ENCODE measurements at regions not wholly inside any gene's neighbourhood (a gene's known extent, or its start where the extent isn't known, plus 50 kb on each side); places are given as distances from the start of the nearest gene placed in this dataset.
"Not testable (repeated sequence)": the region's sequence is repeated elsewhere in the genome, so short reads cannot be mapped to it uniquely, and the experiment has no call there.

DNA sequence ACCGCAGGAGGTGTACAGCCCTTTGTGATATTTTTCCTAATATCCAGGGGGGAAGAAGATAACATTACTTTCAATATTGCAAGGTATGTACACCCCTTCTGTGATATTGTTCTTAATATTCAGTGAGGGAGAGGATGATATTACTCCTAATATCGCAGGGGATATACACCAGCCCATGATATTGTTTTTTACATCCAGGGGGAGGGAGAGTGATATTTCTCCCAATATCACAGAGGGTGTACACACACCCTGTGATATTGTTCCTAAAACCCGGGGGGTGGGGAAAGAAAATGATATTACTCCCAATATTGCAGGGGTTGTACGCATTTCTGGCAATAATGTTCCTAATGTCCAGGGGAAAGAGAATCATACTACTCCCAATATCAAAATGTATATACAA is 58.0 kb upstream of the SLC25A48 start:
- ChIA-PET POLR2A (no interaction called here), CTCF (no interaction called here)

DNA sequence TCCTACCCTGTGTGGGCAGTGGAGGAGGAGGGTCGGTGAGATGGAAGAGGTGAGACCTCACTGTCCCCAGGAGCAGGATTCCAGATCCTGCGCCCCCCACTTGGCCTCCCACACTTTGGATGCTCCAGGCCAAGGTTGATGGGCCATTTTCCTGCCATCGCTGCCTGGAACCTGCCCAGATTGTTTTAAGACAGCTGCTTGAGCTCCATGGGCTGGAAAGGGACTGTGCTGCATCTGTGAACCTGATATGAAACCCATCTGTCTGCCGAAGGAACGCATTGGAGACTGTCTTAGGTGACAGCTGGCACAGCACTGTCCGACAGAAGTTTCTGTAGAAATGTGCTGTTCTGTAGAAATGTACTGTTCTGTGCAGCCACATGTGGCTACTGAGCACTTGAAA is 72.7 kb upstream of the SLC25A48 start:
- CTCF ChIA-PET, result no interaction called here
- POLR2A ChIA-PET, result no interaction called here

DNA sequence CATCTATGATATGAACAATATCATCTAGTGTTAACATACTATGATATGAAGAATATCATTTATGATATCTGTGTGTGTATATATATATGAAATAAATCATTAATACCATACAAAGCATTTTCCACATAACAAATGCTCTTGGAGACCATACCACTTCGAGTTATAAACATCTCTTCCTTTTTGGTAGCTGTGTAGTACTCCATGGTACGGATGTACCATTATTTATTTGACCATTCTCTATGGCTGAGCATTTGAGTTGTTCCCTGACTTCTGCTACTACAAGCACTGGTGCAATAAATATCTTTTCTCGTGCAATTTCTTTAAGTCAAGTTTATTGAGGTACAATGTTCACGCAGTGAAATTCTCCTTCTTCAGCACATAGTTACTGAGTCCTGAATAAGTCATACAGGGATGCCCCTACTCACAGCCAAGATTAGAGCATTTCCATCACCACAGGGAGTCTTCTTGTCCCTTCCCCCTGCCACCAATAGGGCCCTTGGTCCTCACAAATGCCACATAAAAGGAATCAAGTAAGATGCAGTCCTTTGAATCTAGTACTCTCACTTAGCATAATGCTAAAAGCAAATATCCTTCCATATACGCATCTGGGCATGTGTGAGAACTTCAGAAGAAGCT is 75.2 kb upstream of the SLC25A48 start:
- POLR2A ChIA-PET, result no interaction called here
- CTCF ChIA-PET, result no interaction called here

DNA sequence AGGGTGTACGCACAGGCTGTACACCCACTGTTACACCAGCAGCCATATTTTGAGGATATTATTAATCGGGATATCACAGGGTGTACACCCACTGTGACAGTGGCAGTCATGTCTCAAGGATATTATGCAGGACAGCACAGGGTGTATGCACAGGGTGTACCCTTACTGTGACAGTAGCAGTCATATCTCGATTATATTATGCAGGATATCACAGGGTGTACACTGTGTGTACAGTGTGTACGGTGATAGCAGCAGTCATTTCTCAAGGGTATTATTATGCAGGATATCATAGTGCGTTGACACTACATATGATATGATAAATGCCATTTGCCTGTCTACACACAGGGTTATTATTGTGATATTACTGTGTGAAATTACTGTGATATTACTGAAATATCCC is 80.5 kb upstream of the SLC25A48 start:
- ChIA-PET CTCF (no interaction called here), POLR2A (no interaction called here)

GRCh38 chr5:135750506-135750905 is 84.0 kb upstream of the SLC25A48 start:
- POLR2A ChIA-PET, result no interaction called here
- CTCF ChIA-PET, result no interaction called here

DNA sequence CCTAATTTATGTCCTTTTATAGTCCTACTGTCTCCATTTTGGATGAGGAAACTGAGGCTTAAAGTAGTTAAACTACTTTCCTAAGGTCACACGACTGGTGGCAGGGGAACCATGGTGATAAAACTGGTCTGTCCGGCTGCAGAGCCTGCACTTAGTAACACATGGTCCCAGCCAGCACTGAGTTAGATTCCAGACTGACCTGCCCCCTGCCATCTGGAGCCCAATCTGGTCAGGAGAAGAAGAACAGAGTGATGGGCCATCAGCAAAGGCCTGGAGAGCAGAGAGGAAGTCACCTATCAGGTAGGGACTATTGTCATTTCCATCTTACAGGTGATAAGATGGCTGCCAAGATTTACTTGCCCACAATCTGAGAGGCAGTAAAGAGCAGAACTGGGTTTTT is 86.6 kb upstream of the SLC25A48 start:
- ChIA-PET CTCF (no interaction called here), POLR2A (no interaction called here)

GRCh38 chr5:135745897-135746500 is 88.5 kb upstream of the SLC25A48 start:
- ChIA-PET CTCF (no interaction called here), POLR2A (no interaction called here)

DNA sequence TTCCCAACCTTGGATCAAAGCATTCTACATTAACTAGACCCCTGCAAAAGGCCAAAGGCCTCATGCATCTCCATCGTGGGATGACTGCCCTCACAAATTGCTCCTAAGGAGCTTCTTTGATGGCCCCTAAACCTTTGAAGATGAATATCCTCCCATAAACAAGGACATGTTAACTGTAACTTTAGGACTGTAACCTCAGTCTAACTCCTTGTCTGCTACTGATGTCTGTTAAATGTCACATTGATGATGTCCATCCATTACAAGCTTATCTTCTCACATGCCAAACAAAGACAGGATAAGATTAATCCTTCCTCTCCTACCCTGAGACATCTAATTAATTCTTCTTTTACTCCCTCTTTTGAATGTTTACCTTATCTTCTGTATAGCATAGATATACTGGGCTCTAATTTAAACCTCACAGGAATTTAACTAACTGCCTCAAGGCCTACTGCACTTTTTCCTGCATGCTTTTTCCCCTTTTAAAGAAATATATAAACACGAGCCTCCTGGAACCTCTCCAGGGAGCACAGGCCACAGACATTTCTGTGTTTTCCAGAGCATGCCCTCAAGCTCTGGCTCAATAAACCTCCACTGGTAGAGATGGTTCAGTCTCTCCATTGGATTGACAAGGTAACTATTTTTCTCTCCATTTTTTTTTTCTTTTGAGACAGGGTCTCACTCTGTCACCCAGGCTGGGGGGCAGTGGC is 90.6 kb upstream of the SLC25A48 start:
- CTCF ChIA-PET, result no interaction called here
- POLR2A ChIA-PET, result no interaction called here

- POLR2A ChIA-PET, result no interaction called here
- CTCF ChIA-PET, result no interaction called here
These were observed 91.3 kb upstream of the SLC25A48 start for GRCh38 chr5:135743181-135743580.

GRCh38 chr5:135742240-135742639 is 92.2 kb upstream of the SLC25A48 start:
- POLR2A ChIA-PET, CTCF ChIA-PET: not testable (repeated sequence)

GRCh38 chr5:135741040-135741439 is 93.4 kb upstream of the SLC25A48 start:
- CTCF ChIA-PET, result interaction anchor here (0.9 kb wide), 1 partner anchor 12 kb away, joined by 3 read pairs; no protein-coding TSS in a partner anchor
- POLR2A ChIA-PET, result no interaction called here

GRCh38 chr5:135740475-135740874 is 94.0 kb upstream of the SLC25A48 start:
- CTCF ChIA-PET, result interaction anchor here (0.9 kb wide), 1 partner anchor 12 kb away, joined by 3 read pairs; no protein-coding TSS in a partner anchor
- POLR2A ChIA-PET, result no interaction called here

GRCh38 chr5:135739383-135739981 is 95.0 kb upstream of the SLC25A48 start:
- POLR2A ChIA-PET, result no interaction called here
- CTCF ChIA-PET, result no interaction called here

DNA sequence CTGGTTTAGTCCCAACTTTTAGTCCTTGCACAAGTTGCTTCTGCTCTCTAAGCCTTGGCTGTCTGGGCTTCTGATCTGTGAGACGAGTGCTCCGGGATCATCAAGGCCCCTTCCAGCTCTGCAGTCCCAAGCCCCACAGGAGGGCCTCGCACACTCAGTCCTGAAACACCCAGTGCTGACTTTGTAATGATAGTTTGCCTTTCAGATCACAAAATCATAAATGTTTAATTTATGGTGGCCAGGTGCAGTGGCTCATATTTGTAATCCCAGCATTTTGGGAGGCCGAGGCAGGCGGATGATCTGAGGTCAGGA is 95.9 kb upstream of the SLC25A48 start:
- ChIA-PET POLR2A (no interaction called here), CTCF (no interaction called here)

DNA sequence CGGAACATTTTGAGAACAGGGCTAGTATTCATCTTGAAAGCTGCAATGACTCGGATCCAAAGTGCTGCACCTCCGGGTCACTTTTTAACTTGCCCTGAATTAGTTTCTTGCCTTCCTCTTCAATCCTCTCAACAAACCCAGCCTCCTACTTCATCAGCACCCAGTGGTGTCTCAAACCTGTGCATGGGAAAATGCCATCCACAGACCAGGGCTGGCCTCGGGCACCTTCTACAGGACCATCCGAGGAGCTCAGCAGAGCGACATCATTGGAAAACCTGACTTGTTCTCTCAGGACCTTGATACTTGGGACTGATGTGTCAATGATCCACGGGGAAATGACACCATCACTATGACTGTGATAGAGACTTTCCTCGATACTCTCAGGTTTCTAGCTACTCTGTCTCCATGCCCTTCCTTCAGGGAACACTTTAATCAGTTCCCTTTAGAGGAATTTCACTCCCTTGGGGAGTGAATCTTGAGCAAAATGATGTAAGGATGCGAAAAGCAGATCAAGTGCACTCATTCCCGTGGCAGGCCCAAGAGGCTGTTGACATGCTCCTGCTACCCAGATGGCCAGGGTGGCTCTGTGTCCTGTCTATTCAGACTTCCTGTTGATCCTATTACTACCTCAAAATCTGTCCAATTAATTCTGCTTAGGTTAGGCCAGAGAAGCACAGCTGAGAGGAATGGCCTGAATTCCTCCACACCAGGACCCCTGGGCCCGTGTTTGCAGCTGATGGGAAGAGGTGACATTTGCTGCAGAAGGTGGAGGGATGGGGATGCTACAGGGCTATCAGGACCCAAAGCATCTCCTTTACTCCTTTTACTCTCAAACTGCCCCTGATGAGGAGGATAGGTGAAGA is 96.5 kb upstream of the SLC25A48 start:
- CTCF ChIA-PET, result no interaction called here

DNA sequence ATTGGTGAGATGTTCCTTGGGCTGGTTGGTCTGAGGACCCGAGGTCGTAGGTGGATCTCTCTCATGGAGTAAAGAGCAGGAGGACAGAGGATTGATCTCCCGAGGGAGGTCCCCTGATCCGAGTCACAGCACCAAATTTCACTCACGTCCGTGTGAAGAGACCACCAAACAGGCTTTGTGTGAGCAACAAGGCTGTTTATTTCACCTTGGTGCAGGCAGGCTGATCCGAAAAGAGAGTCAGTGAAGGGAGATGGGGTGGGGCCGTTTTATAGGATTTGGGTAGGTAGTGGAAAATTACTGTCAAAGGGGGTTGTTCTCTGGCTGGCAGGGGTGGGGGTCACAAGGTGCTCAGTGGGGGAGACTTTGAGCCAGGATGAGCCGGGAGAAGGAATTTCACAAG is 97.5 kb upstream of the SLC25A48 start:
- CTCF ChIA-PET, POLR2A ChIA-PET: not testable (repeated sequence)

More for the DNA sequence above, 96.5 kb upstream of the SLC25A48 start:
- POLR2A ChIA-PET, result no interaction called here

- ChIA-PET POLR2A (no interaction called here), CTCF (no interaction called here)
These were observed 98.6 kb upstream of the SLC25A48 start for GRCh38 chr5:135735831-135736230.

DNA sequence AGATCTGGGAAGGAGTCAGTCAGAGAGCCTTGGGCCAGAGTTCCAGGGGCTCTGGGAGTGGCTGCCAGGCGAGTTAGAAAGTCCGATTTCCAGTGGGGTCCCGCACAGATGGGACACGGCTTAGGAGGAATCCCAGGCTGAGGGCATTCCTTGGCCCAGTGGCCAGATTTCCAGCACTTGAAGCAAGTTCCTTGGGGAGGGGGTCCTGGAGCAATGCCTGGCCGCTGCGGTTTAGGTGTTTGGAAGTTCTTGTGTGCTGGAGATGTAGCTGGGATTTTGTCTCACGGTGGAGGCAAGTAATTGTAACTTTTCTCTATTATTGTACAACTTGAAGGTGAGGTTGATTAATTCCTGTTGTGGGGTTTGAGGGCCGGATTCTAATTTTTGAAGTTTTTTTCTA is 99.5 kb upstream of the SLC25A48 start:
- POLR2A ChIA-PET, CTCF ChIA-PET: not testable (repeated sequence)

- POLR2A ChIA-PET, result not testable (repeated sequence)
These were observed 103.4 kb upstream of the SLC25A48 start for GRCh38 chr5:135731034-135731433.

GRCh38 chr5:135730161-135730560 is 104.3 kb upstream of the SLC25A48 start:
- POLR2A ChIA-PET, CTCF ChIA-PET: not testable (repeated sequence)

More at GRCh38 chr5:135731034-135731433, 103.4 kb upstream of the SLC25A48 start:
- CTCF ChIA-PET, result not testable (repeated sequence)
